ENCODE measurements at regions not wholly inside any gene's neighbourhood (a gene's known extent, or its start where the extent isn't known, plus 50 kb on each side); places are given as distances from the start of the nearest gene placed in this dataset.

- Histone ChIP-seq H4K20me1 (ENCODE audit: insufficient read depth, low read length) (no peaks in the 10 kb centered on the region), H3K27me3 (ENCODE audit: control insufficient read depth in 1 of 2, insufficient read depth in 2 of 2, low read length in 2 of 2) (no peaks in the 10 kb centered on the region; a peak in 1 of 5 replicates), H3K36me3 (replicated peaks in 1 of 2; ENCODE audit: control insufficient read depth in 1 of 2, insufficient read depth in 2 of 2, low read length in 2 of 2) (no peaks in the 10 kb centered on the region), H3K4me3 (replicated peaks in 1 of 3; ENCODE audit: insufficient read depth in 1 of 3, low read depth in 2 of 3, low read length in 3 of 3) (no peak overlapping the region), H3K9ac (ENCODE audit: insufficient read depth, low read depth, low read length) (no peak overlapping the region), H2AFZ (ENCODE audit: low read length) (no peak overlapping the region), H3K79me2 (ENCODE audit: insufficient read depth, low read length) (no peaks in the 10 kb centered on the region), H3K9me3 (ENCODE audit: low read length) (no peaks in the 10 kb centered on the region), H3K27ac (ENCODE audit: extremely low read length, insufficient read depth, low read length) (no peak overlapping the region), H3K4me2 (ENCODE audit: low read depth, low read length) (no peak overlapping the region), H3K4me1 (ENCODE audit: insufficient read depth, low read length) (no peaks in the 10 kb centered on the region)
- intact Hi-C loops (cut with micrococcal nuclease; ENCODE audit: unreplicated experiment), result no loop called here
- POLR2A ChIA-PET, result no interaction called here
- no TSS peak for BruUV-seq (replicated peaks)
- in situ Hi-C loops (cut with HindIII; ENCODE audit: extremely low pct_ligation_motif_present, low pct_unique_long_range_greater_than_20kb), result no loop called here
- no peak for DNase-seq (ENCODE audit: low spot score)
- FAIRE-seq, result no peak
- ATAC-seq, result no peak
- TF ChIP-seq ZNF446 (CRISPR knock-in tag; IDR thresholded peaks at IDR 0.05) (no peak), EEA1 (CRISPR knock-in tag; IDR thresholded peaks at IDR 0.05; ENCODE audit: borderline replicate concordance) (no peak), BCLAF1 (IDR thresholded peaks at IDR 0.05) (no peak), HMG20B (CRISPR knock-in tag; conservative IDR thresholded peaks at IDR 0.05) (no peak), NCOA5 (CRISPR knock-in tag; IDR thresholded peaks at IDR 0.05) (no peak), ZNF335 (CRISPR knock-in tag; IDR thresholded peaks at IDR 0.05) (no peak), GATAD2A (CRISPR knock-in tag; IDR thresholded peaks at IDR 0.05) (no peak), ZNF724P (CRISPR knock-in tag; IDR thresholded peaks at IDR 0.05; ENCODE audit: borderline replicate concordance) (no peak), SIN3A (IDR thresholded peaks at IDR 0.05; ENCODE audit: borderline replicate concordance, low read depth, low read length) (no peak), ZNF280B (CRISPR knock-in tag; IDR thresholded peaks at IDR 0.05; ENCODE audit: borderline replicate concordance) (no peak), TOPORS (CRISPR knock-in tag; IDR thresholded peaks at IDR 0.05) (no peak), ZNF383 (CRISPR knock-in tag; IDR thresholded peaks at IDR 0.05; ENCODE audit: borderline replicate concordance) (no peak)
- CTCF ChIA-PET (ENCODE audit: low intra/inter-chr PET ratio, low total read pairs), result no interaction called here
Observed at GRCh38 chr6:73878403-73878802, 182.4 kb downstream of the CD109 start.

Small RNA genes in the stretch of these regions (small RNA-seq; reads per million reads assigned to genes)
- gene AL356277.1 (ENCODE audit: insufficient read depth in 2 of 3, insufficient read length in 3 of 3, low read depth in 2 of 3, low replicate concordance in 1 of 3), result 0 reads per million in 3 experiments
- gene TXNP7 (ENCODE audit: insufficient read depth in 2 of 3, insufficient read length in 3 of 3, low read depth in 2 of 3, low replicate concordance in 1 of 3), result 0 reads per million in 3 experiments

Data from HepG2 (cell line).